Right lobe of liver (tissue), 6 donors: ENCODE measurements at regions not wholly inside any gene's neighbourhood (a gene's known extent, or its start where the extent isn't known, plus 50 kb on each side); places are given as distances from the start of the nearest gene placed in this dataset.

ENCODE experiments used
- ATAC-seq, 4 donors: fragments of 200-7000 bp; cut with Tn5 transposase; one replicate each; pipeline ENCODE4 v1.9.1; 2020; ENCODE audit warnings: mild to moderate bottlenecking in 4 of 4, moderate library complexity in 4 of 4
- DNase-seq, 3 donors: peaks; one replicate each; pipeline ENCODE4 v3.0.0-alpha.2; 2020
- H3K27ac ChIP-seq, 3 donors: fragments of 200-600 bp; one replicate each; pipeline ENCODE4 v1.8.0; 2022
- H3K27me3 ChIP-seq, 2 donors: fragments of 200-600 bp; one replicate each; pipeline ENCODE4 v1.8.0; 2022
- H3K36me3 ChIP-seq, 4 donors: fragments of 200-600 bp; sonication (generic) in 1 of 4; one replicate each; pipeline versions ENCODE4 v1.5.1 to v1.8.0; 2017 to 2022; ENCODE audit warnings: control low read depth in 1 of 4
- H3K4me1 ChIP-seq, 4 donors: fragments of 200-600 bp; sonication (generic) in 1 of 4; one replicate each; pipeline versions ENCODE4 v1.5.1 to v1.8.0; 2017 to 2022; ENCODE audit warnings: control low read depth in 1 of 4
- H3K4me3 ChIP-seq, 3 donors: fragments of 200-600 bp; one replicate each; pipeline ENCODE4 v1.8.0; 2022
- H3K9me3 ChIP-seq, 4 donors: fragments of 200-600 bp; sonication (generic) in 1 of 4; one replicate each; pipeline versions ENCODE4 v1.5.1 to v1.8.0; 2017 to 2022; ENCODE audit warnings: control low read depth in 1 of 4
- POLR2A ChIP-seq: fragments of 450-650 bp; IDR thresholded peaks from one replicate; pipeline ENCODE4 v1.6.1; 2017; ENCODE audit warnings: antibody characterized with exemption, mild to moderate bottlenecking
- WGBS: methylation state at CpG from one replicate; pipeline ENCODE4 v1.1.6; 2018; ENCODE audit warnings: low coverage, low lambda C conversion rate; ENCODE audit not compliant: insufficient coverage; ENCODE audit errors: missing lambda C conversion rate; 5-methylcytosine and 5-hydroxymethylcytosine counted together
- intact Hi-C, 2 donors: fragments of 100-400 bp; cut with DNase I; formaldehyde crosslinking; loops; one replicate each; pipeline versions ENCODE4 v1.11.2 to v1.14.1; 2022
- TF ChIP-seq, protein P1 (sequence below), 4 donors: fragments of 200-600 bp in 3 of 4; fragments of 450-650 bp in 1 of 4; IDR thresholded peaks; one replicate each; pipeline versions ENCODE4 v1.5.1 to v1.8.0; 2016 to 2022; ENCODE audit warnings: antibody characterized with exemption in 4 of 4, mild to moderate bottlenecking in 2 of 4
- donor health status: DM: no; HTN: yes; CAD: no.
- donor health status: DM: no; HTN: no; CAD: no.
- donor health status: DM: no; HTN: no; CAD: no.
- donor health status: DM: no; HTN: yes; CAD: no.
- donor health status: DM: no; HTN: yes; CAD: no.

DNA sequence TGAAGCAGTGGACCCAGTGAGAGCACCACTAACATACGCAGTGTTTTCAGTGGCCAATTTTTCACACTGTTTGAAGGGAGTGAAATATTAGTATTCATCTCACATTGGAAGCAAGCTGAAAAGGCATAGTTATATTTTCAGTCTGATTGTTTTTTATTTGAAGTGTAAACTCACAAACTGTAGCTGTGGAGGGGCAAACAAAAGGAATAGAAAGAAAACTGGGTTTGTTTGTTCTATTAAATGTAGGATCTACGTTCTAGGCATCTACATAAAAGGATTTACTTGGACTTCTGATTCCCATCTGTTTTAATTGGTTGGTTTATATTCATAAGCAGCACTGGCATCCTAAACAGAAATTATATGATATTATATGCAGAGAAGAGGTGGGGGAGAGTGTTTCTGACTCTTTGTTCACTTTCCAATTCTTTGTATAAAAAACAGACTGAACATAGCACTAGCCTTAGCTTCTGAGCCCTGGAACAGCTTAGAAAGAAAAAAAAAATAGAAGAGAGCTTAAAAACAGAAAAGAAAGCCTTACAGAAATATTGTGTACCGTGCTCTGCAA is 447.8 kb upstream of the KCND2 start:
- WGBS: 33% methylated on average over 3 of the region's 3 CpGs
- Histone ChIP-seq H3K27me3 (no peaks in the 10 kb centered on the region), H3K27ac (no peak overlapping the region), H3K4me3 (no peak overlapping the region), H3K4me1 (no peaks in the 10 kb centered on the region), H3K36me3 (no peaks in the 10 kb centered on the region), H3K9me3 (no peaks in the 10 kb centered on the region)
- no peak for TF ChIP-seq POLR2A
- TF ChIP-seq, protein P1, sequence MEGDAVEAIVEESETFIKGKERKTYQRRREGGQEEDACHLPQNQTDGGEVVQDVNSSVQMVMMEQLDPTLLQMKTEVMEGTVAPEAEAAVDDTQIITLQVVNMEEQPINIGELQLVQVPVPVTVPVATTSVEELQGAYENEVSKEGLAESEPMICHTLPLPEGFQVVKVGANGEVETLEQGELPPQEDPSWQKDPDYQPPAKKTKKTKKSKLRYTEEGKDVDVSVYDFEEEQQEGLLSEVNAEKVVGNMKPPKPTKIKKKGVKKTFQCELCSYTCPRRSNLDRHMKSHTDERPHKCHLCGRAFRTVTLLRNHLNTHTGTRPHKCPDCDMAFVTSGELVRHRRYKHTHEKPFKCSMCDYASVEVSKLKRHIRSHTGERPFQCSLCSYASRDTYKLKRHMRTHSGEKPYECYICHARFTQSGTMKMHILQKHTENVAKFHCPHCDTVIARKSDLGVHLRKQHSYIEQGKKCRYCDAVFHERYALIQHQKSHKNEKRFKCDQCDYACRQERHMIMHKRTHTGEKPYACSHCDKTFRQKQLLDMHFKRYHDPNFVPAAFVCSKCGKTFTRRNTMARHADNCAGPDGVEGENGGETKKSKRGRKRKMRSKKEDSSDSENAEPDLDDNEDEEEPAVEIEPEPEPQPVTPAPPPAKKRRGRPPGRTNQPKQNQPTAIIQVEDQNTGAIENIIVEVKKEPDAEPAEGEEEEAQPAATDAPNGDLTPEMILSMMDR (IDR thresholded peaks at IDR 0.05): no peak
- DNase-seq: no peak
- intact Hi-C loops: no loop called here
- no peak for ATAC-seq

DNA sequence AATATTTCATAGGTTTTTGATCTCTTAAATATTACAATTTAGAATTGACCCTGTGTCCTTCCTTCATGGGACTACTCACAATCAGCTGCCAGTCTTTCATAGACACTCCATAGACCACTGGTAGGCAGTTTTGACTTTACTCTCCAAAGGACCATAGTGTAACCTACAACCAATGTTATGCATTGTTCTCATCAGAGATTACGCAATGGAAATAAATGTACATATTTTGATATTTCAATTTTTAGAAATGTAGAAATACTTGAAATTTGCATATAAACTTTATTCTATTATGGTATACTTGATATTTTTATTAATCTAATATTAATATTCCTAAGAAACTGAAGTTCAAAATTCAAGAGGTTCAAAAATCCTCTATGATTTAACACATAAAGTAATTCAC is 446.4 kb upstream of the KCND2 start:
- no peaks in the 10 kb centered on the region for H3K9me3 ChIP-seq
- no peaks in the 10 kb centered on the region for H3K36me3 ChIP-seq
- no peak overlapping the region for H3K27ac ChIP-seq
- no peaks in the 10 kb centered on the region for H3K4me1 ChIP-seq
- TF ChIP-seq POLR2A: no peak
- TF ChIP-seq, protein P1 (IDR thresholded peaks at IDR 0.05): no peak
- DNase-seq (no peak), ATAC-seq (no peak)
- intact Hi-C loops: no loop called here
- WGBS: 65% methylated on average over 1 of the region's 1 CpG
- no peak overlapping the region for H3K4me3 ChIP-seq
- H3K27me3 ChIP-seq: no peaks in the 10 kb centered on the region

DNA sequence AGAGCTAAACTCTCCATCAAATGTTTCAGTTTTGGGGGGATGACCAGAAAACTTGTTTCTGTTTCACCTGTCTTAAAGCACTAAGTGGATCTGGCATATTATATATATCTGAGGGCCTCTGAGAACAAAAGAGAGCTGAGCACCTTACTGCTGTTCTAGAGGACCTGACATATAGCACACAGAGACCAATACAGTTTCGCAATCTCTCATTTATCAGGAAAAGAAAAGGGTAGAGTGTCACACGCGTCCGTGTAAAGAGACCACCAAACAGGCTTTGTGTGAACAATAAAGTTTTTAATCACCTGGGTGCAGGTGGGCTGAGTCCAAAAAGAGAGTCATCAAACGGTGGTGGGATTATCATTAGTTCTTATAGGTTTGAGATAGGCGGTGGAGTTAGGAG is 434.5 kb upstream of the KCND2 start:
- WGBS: 77% methylated on average over 6 of the region's 6 CpGs

DNA sequence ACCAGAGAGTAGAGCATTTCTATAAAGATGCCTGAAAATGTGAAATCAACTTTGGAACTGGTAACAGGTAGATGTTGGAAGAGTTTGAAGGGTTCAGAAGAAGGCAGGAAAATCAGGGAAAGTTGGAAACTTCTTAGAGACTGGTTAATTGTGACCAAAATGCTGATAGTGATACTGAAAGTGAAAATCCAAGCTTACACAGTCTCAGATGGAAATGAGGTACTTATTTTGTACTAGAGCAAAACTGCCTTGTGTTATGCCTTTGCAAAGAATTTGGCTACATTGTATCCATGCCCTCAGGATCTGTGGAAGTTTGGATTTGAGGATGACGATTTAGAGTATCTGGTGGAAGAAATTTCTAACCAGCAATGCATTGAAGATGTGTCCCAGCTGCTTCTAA is 430.6 kb upstream of the KCND2 start:
- H3K9me3 ChIP-seq: no peaks in the 10 kb centered on the region
- TF ChIP-seq, protein P1 (IDR thresholded peaks at IDR 0.05): no peak
- TF ChIP-seq POLR2A: no peak

More for the DNA sequence above, 434.5 kb upstream of the KCND2 start:
- no peak for DNase-seq
- H3K9me3 ChIP-seq: no peaks in the 10 kb centered on the region
- no peak overlapping the region for H3K27ac ChIP-seq
- no peak for ATAC-seq
- TF ChIP-seq, protein P1 (IDR thresholded peaks at IDR 0.05): no peak
- no peak for TF ChIP-seq POLR2A
- H3K4me1 ChIP-seq: no peaks in the 10 kb centered on the region
- H3K27me3 ChIP-seq: no peaks in the 10 kb centered on the region
- no peak overlapping the region for H3K4me3 ChIP-seq
- intact Hi-C loops: no loop called here
- no peaks in the 10 kb centered on the region for H3K36me3 ChIP-seq

DNA sequence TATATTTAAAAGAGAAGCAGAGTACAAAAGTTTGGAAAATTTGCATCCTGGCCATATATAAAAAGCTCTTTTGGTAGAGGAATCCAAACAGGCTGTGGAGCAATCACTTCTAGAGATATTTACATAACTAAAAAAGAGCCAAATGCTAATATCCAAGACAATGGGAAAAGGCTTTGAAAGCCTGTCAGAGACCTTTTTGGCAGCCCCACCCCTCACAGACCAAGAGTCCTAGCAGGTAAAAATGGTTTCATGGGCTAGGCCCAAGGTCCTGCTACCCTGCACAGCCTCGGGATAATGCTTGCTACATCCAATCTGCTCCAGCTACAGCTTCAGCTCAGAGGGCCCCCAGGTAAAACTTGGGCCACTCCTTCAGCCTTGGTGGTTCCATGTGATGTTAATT is 430.2 kb upstream of the KCND2 start:
- no peak for DNase-seq
- Histone ChIP-seq H3K4me3 (no peak overlapping the region), H3K9me3 (no peaks in the 10 kb centered on the region), H3K36me3 (no peaks in the 10 kb centered on the region), H3K4me1 (no peaks in the 10 kb centered on the region), H3K27me3 (no peaks in the 10 kb centered on the region), H3K27ac (no peak overlapping the region)
- intact Hi-C loops: no loop called here
- no peak for TF ChIP-seq POLR2A
- TF ChIP-seq, protein P1 (IDR thresholded peaks at IDR 0.05): no peak
- no CpG with 5 or more reads among the region's 1 CpG for WGBS
- no peak for ATAC-seq

More for the DNA sequence above, 430.6 kb upstream of the KCND2 start:
- H3K4me3 ChIP-seq: no peak overlapping the region
- no peaks in the 10 kb centered on the region for H3K4me1 ChIP-seq
- H3K27ac ChIP-seq: no peak overlapping the region
- H3K27me3 ChIP-seq: no peaks in the 10 kb centered on the region
- no peak for DNase-seq
- H3K36me3 ChIP-seq: no peaks in the 10 kb centered on the region
- no peak for ATAC-seq
- intact Hi-C loops: no loop called here
- WGBS: 10% methylated on average over 1 of the region's 1 CpG
